ENCODE measurements at regions not wholly inside any gene's neighbourhood (a gene's known extent, or its start where the extent isn't known, plus 50 kb on each side); places are given as distances from the start of the nearest gene placed in this dataset.

- H3K27ac ChIP-seq (ENCODE audit: low read length): no peak overlapping the region
These were observed 338.7 kb upstream of the PDE4D start for GRCh38 chr5:60232036-60232795.

GRCh38 chr5:60230456-60230855 lies 336.9 kb upstream of the PDE4D start:
- H3K4me1 Mint-ChIP-seq: no peaks in the 10 kb centered on the region
- H3K36me3 Mint-ChIP-seq: no peaks in the 10 kb centered on the region
- no peak overlapping the region for H3K27ac Mint-ChIP-seq
- no peak overlapping the region for H3K27ac ChIP-seq (ENCODE audit: low read length)
- H3K9me3 Mint-ChIP-seq: no peaks in the 10 kb centered on the region
- no peak overlapping the region for H3K4me3 Mint-ChIP-seq
- no peak overlapping the region for H3K4me3 ChIP-seq (ENCODE audit: control insufficient read depth in 1 of 2, extremely low read depth in 1 of 2, low read length in 1 of 2)
- POLR2A ChIA-PET: interaction anchor here in 1 of 2 donors (0.6 kb wide), 1 partner anchor 20 kb away, joined by 3 read pairs; no protein-coding TSS in a partner anchor
- no peak for DNase-seq
- CTCF ChIA-PET: no interaction called here
- H3K9me3 ChIP-seq: no peaks in the 10 kb centered on the region
- H3K4me1 ChIP-seq (ENCODE audit: control insufficient read depth in 1 of 2, extremely low read depth in 1 of 2, insufficient read depth in 2 of 2, low read length in 2 of 2): no peaks in the 10 kb centered on the region
- H3K27me3 Mint-ChIP-seq: no peaks in the 10 kb centered on the region
- no peaks in the 10 kb centered on the region for H3K36me3 ChIP-seq (ENCODE audit: control insufficient read depth in 2 of 2, extremely low read depth in 1 of 2, insufficient read depth in 1 of 2, low read length in 1 of 2)
- ATAC-seq (replicated peaks in 1 of 4): no peak
- no CpG with 5 or more reads among the region's 1 CpG for WGBS (ENCODE audit: insufficient coverage)
- no peaks in the 10 kb centered on the region for H3K27me3 ChIP-seq (replicated peaks in 1 of 2; ENCODE audit: control insufficient read depth in 2 of 2, extremely low read depth in 1 of 2, insufficient read depth in 2 of 2, low read length in 1 of 2)

More at GRCh38 chr5:60232036-60232795, 338.7 kb upstream of the PDE4D start:
- no peaks in the 10 kb centered on the region for H3K9me3 ChIP-seq
- H3K4me1 Mint-ChIP-seq: no peaks in the 10 kb centered on the region
- H3K27me3 Mint-ChIP-seq: no peaks in the 10 kb centered on the region
- no peak overlapping the region for H3K4me3 Mint-ChIP-seq
- no peak overlapping the region for H3K4me3 ChIP-seq (ENCODE audit: control insufficient read depth in 1 of 2, extremely low read depth in 1 of 2, low read length in 1 of 2)
- H3K36me3 Mint-ChIP-seq: no peaks in the 10 kb centered on the region
- no peaks in the 10 kb centered on the region for H3K27me3 ChIP-seq (replicated peaks in 1 of 2; ENCODE audit: control insufficient read depth in 2 of 2, extremely low read depth in 1 of 2, insufficient read depth in 2 of 2, low read length in 1 of 2)
- ChIA-PET CTCF (no interaction called here), POLR2A (no interaction called here)
- H3K9me3 Mint-ChIP-seq: no peaks in the 10 kb centered on the region
- no peak overlapping the region for H3K27ac Mint-ChIP-seq
- ATAC-seq (replicated peaks in 1 of 4) (no peak), DNase-seq (no peak)
- no peaks in the 10 kb centered on the region for H3K36me3 ChIP-seq (ENCODE audit: control insufficient read depth in 2 of 2, extremely low read depth in 1 of 2, insufficient read depth in 1 of 2, low read length in 1 of 2)
- no peaks in the 10 kb centered on the region for H3K4me1 ChIP-seq (ENCODE audit: control insufficient read depth in 1 of 2, extremely low read depth in 1 of 2, insufficient read depth in 2 of 2, low read length in 2 of 2)
- WGBS (ENCODE audit: insufficient coverage): no CpG with 5 or more reads among the region's 2 CpGs

DNA sequence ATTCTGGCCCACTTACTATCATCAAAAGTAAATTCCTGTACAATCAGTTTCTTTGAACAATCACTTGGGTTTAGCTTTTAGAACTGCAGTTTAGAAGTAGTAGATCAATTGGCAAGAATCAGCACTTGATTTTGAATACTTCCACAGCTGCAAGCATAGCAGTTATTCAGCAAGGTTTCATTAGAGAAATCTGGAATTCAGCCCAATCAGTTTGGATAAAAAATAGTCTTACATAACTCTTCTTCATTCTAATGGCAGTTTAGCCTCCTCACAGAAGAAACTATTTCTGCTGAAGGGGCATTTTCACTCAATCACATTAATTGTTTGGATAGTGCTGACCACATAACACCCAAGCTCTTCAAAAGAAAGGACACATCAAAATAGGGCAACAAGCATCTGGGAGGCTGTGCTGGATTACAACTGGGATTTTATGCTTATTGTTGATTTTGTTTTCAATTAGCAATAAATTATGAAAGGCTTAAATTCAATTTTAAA lies 336.2 kb upstream of the PDE4D start:
- ChIA-PET CTCF (no interaction called here), POLR2A (no interaction called here)
- ATAC-seq (replicated peaks in 1 of 4): no peak
- DNase-seq: no peak
- no peak overlapping the region for H3K27ac Mint-ChIP-seq
- no peak overlapping the region for H3K4me3 Mint-ChIP-seq
- Histone ChIP-seq H3K27ac (ENCODE audit: low read length) (no peak overlapping the region), H3K4me1 (ENCODE audit: control insufficient read depth in 1 of 2, extremely low read depth in 1 of 2, insufficient read depth in 2 of 2, low read length in 2 of 2) (no peaks in the 10 kb centered on the region), H3K36me3 (ENCODE audit: control insufficient read depth in 2 of 2, extremely low read depth in 1 of 2, insufficient read depth in 1 of 2, low read length in 1 of 2) (no peaks in the 10 kb centered on the region), H3K27me3 (replicated peaks in 1 of 2; ENCODE audit: control insufficient read depth in 2 of 2, extremely low read depth in 1 of 2, insufficient read depth in 2 of 2, low read length in 1 of 2) (no peaks in the 10 kb centered on the region), H3K9me3 (no peaks in the 10 kb centered on the region), H3K4me3 (ENCODE audit: control insufficient read depth in 1 of 2, extremely low read depth in 1 of 2, low read length in 1 of 2) (no peak overlapping the region)
- H3K27me3 Mint-ChIP-seq: no peaks in the 10 kb centered on the region
- no peaks in the 10 kb centered on the region for H3K4me1 Mint-ChIP-seq
- no peaks in the 10 kb centered on the region for H3K9me3 Mint-ChIP-seq
- H3K36me3 Mint-ChIP-seq: no peaks in the 10 kb centered on the region

DNA sequence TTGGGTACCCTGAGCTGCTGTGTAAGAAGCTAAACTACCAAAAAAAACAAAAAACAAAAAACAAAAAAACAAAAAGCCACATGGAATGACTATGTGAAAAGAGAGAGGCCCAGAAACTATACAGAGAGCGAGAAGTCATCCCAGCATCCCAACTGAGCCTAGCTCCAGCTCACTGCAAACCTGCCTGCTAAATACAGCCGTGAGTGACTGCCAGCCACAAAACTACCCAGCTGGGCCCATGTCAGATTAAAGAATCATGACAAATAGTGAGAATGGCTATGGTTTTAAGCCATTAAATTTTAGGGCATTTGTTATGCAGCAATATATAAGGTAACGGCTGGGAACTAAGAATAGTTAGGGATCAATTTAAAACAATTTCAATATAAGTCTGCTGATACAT lies 335.1 kb upstream of the PDE4D start:
- H3K27me3 ChIP-seq (replicated peaks in 1 of 2; ENCODE audit: control insufficient read depth in 2 of 2, extremely low read depth in 1 of 2, insufficient read depth in 2 of 2, low read length in 1 of 2): no peaks in the 10 kb centered on the region
- no CpG with 5 or more reads among the region's 3 CpGs for WGBS (ENCODE audit: insufficient coverage)
- H3K4me1 ChIP-seq (ENCODE audit: control insufficient read depth in 1 of 2, extremely low read depth in 1 of 2, insufficient read depth in 2 of 2, low read length in 2 of 2): no peaks in the 10 kb centered on the region
- H3K9me3 Mint-ChIP-seq: no peaks in the 10 kb centered on the region
- no peak overlapping the region for H3K4me3 ChIP-seq (ENCODE audit: control insufficient read depth in 1 of 2, extremely low read depth in 1 of 2, low read length in 1 of 2)
- no peak overlapping the region for H3K27ac ChIP-seq (ENCODE audit: low read length)
- H3K27ac Mint-ChIP-seq: no peak overlapping the region
- no peaks in the 10 kb centered on the region for H3K36me3 Mint-ChIP-seq
- no peak for ATAC-seq (replicated peaks in 1 of 4)
- no peak overlapping the region for H3K4me3 Mint-ChIP-seq
- ChIA-PET CTCF (no interaction called here), POLR2A (no interaction called here)
- no peaks in the 10 kb centered on the region for H3K36me3 ChIP-seq (ENCODE audit: control insufficient read depth in 2 of 2, extremely low read depth in 1 of 2, insufficient read depth in 1 of 2, low read length in 1 of 2)
- no peaks in the 10 kb centered on the region for H3K27me3 Mint-ChIP-seq
- H3K4me1 Mint-ChIP-seq: no peaks in the 10 kb centered on the region
- H3K9me3 ChIP-seq: no peaks in the 10 kb centered on the region
- DNase-seq: no peak

GRCh38 chr5:60226128-60226527 lies 332.6 kb upstream of the PDE4D start:
- CTCF ChIA-PET: no interaction called here
- H3K27ac ChIP-seq (ENCODE audit: low read length): no peak overlapping the region
- no peaks in the 10 kb centered on the region for H3K27me3 ChIP-seq (replicated peaks in 1 of 2; ENCODE audit: control insufficient read depth in 2 of 2, extremely low read depth in 1 of 2, insufficient read depth in 2 of 2, low read length in 1 of 2)
- Mint-ChIP-seq H3K9me3 (no peaks in the 10 kb centered on the region), H3K4me1 (no peaks in the 10 kb centered on the region), H3K36me3 (no peaks in the 10 kb centered on the region), H3K27ac (no peak overlapping the region), H3K27me3 (no peaks in the 10 kb centered on the region), H3K4me3 (no peak overlapping the region)
- H3K36me3 ChIP-seq (ENCODE audit: control insufficient read depth in 2 of 2, extremely low read depth in 1 of 2, insufficient read depth in 1 of 2, low read length in 1 of 2): no peaks in the 10 kb centered on the region
- ATAC-seq (replicated peaks in 1 of 4) (no peak), DNase-seq (no peak)
- POLR2A ChIA-PET: no interaction called here
- H3K9me3 ChIP-seq: no peaks in the 10 kb centered on the region
- H3K4me3 ChIP-seq (ENCODE audit: control insufficient read depth in 1 of 2, extremely low read depth in 1 of 2, low read length in 1 of 2): no peak overlapping the region
- no peaks in the 10 kb centered on the region for H3K4me1 ChIP-seq (ENCODE audit: control insufficient read depth in 1 of 2, extremely low read depth in 1 of 2, insufficient read depth in 2 of 2, low read length in 2 of 2)

- no peak overlapping the region for H3K27ac Mint-ChIP-seq
- no peak for DNase-seq
- no peaks in the 10 kb centered on the region for H3K4me1 ChIP-seq (ENCODE audit: control insufficient read depth in 1 of 2, extremely low read depth in 1 of 2, insufficient read depth in 2 of 2, low read length in 2 of 2)
- no peaks in the 10 kb centered on the region for H3K9me3 Mint-ChIP-seq
- H3K4me1 Mint-ChIP-seq: no peaks in the 10 kb centered on the region
- no peak overlapping the region for H3K4me3 Mint-ChIP-seq
- ATAC-seq (replicated peaks in 1 of 4): no peak
- H3K27me3 ChIP-seq (replicated peaks in 1 of 2; ENCODE audit: control insufficient read depth in 2 of 2, extremely low read depth in 1 of 2, insufficient read depth in 2 of 2, low read length in 1 of 2): no peaks in the 10 kb centered on the region
- no peaks in the 10 kb centered on the region for H3K9me3 ChIP-seq
- H3K36me3 ChIP-seq (ENCODE audit: control insufficient read depth in 2 of 2, extremely low read depth in 1 of 2, insufficient read depth in 1 of 2, low read length in 1 of 2): no peaks in the 10 kb centered on the region
- H3K27ac ChIP-seq (ENCODE audit: low read length): no peak overlapping the region
- CTCF ChIA-PET: no interaction called here
- POLR2A ChIA-PET: no interaction called here
- no peaks in the 10 kb centered on the region for H3K27me3 Mint-ChIP-seq
- no peaks in the 10 kb centered on the region for H3K36me3 Mint-ChIP-seq
- 56% methylated on average over 1 of the region's 3 CpGs for WGBS (ENCODE audit: insufficient coverage)
- no peak overlapping the region for H3K4me3 ChIP-seq (ENCODE audit: control insufficient read depth in 1 of 2, extremely low read depth in 1 of 2, low read length in 1 of 2)
These were observed 329.8 kb upstream of the PDE4D start for GRCh38 chr5:60223342-60223741.

- no peak overlapping the region for H3K4me3 Mint-ChIP-seq
- no peaks in the 10 kb centered on the region for H3K9me3 ChIP-seq
- H3K27me3 ChIP-seq (replicated peaks in 1 of 2; ENCODE audit: control insufficient read depth in 2 of 2, extremely low read depth in 1 of 2, insufficient read depth in 2 of 2, low read length in 1 of 2): no peaks in the 10 kb centered on the region
- no peak for ATAC-seq (replicated peaks in 1 of 4)
- H3K9me3 Mint-ChIP-seq: peaks cover 0 to 4% (median 0%) of the 10 kb centered on the region in 3 donors
- POLR2A ChIA-PET: no interaction called here
- WGBS (ENCODE audit: insufficient coverage): no CpG with 5 or more reads among the region's 1 CpG
- no peaks in the 10 kb centered on the region for H3K27me3 Mint-ChIP-seq
- CTCF ChIA-PET: no interaction called here
- H3K36me3 Mint-ChIP-seq: no peaks in the 10 kb centered on the region
- DNase-seq: no peak
- no peak overlapping the region for H3K27ac Mint-ChIP-seq
- H3K36me3 ChIP-seq (ENCODE audit: control insufficient read depth in 2 of 2, extremely low read depth in 1 of 2, insufficient read depth in 1 of 2, low read length in 1 of 2): no peaks in the 10 kb centered on the region
- no peak overlapping the region for H3K27ac ChIP-seq (ENCODE audit: low read length)
- H3K4me1 Mint-ChIP-seq: no peaks in the 10 kb centered on the region
- no peak overlapping the region for H3K4me3 ChIP-seq (ENCODE audit: control insufficient read depth in 1 of 2, extremely low read depth in 1 of 2, low read length in 1 of 2)
- H3K4me1 ChIP-seq (ENCODE audit: control insufficient read depth in 1 of 2, extremely low read depth in 1 of 2, insufficient read depth in 2 of 2, low read length in 2 of 2): no peaks in the 10 kb centered on the region
These were observed 326.4 kb upstream of the PDE4D start for GRCh38 chr5:60219921-60220320.
